WTC11 (cell line): ENCODE measurements at regions not wholly inside any gene's neighbourhood (a gene's known extent, or its start where the extent isn't known, plus 50 kb on each side); places are given as distances from the start of the nearest gene placed in this dataset.

Experiments used
- ATAC-seq: fragments of 200-7000 bp; cut with Tn5 transposase; 2 replicates; pipeline ENCODE4 v1.10.0; 2021; ENCODE audit warnings: mild to moderate bottlenecking, moderate library complexity
- CTCF ChIA-PET: fragments of 300-600 bp; sonication (Branson Sonifier 250); formaldehyde crosslinking; loops from one replicate; lab custom pipeline; 2021; ENCODE audit warnings: antibody characterized with exemption; lab: Charles Lee
- POLR2A ChIA-PET: fragments of 350-600 bp; sonication (Branson Sonifier 250); formaldehyde crosslinking; loops from one replicate; lab custom pipeline; 2021; ENCODE audit warnings: antibody characterized with exemption; lab: Charles Lee
- DNase-seq: peaks from one replicate; pipeline ENCODE4 v3.0.0; 2021; ENCODE audit warnings: low spot score
- H3K27ac Mint-ChIP-seq: 2 replicates; pipeline ENCODE4 v1.8.0; 2021; ENCODE audit warnings: mixed read lengths
- H3K27me3 Mint-ChIP-seq: 2 replicates; pipeline ENCODE4 v1.8.0; 2021; ENCODE audit warnings: low read depth, mild to moderate bottlenecking, moderate library complexity, mixed read lengths
- H3K36me3 Mint-ChIP-seq: 2 replicates; pipeline ENCODE4 v1.8.0; 2021; ENCODE audit warnings: mixed read lengths
- H3K4me1 Mint-ChIP-seq: 2 replicates; pipeline ENCODE4 v1.8.0; 2022; ENCODE audit warnings: mixed read lengths
- H3K4me3 Mint-ChIP-seq: 2 replicates; pipeline ENCODE4 v1.8.0; 2021; ENCODE audit warnings: mild to moderate bottlenecking, moderate library complexity, mixed read lengths
- H3K9me3 Mint-ChIP-seq: 2 replicates; pipeline ENCODE4 v1.8.0; 2021; ENCODE audit warnings: mixed read lengths
- ATF6 ChIP-seq: sonication (generic); formaldehyde crosslinking; IDR thresholded peaks from 2 replicates; pipeline ENCODE4 v1.8.1; 2023; ENCODE audit warnings: mild to moderate bottlenecking, missing genetic modification reagents
- CBFB ChIP-seq: sonication (generic); formaldehyde crosslinking; IDR thresholded peaks from 2 replicates; pipeline ENCODE4 v1.8.1; 2022; ENCODE audit warnings: mild to moderate bottlenecking, low read depth, missing genetic modification reagents
- E2F1 ChIP-seq: sonication (generic); formaldehyde crosslinking; IDR thresholded peaks from 2 replicates; pipeline ENCODE4 v1.8.0; 2022; ENCODE audit warnings: mild to moderate bottlenecking, missing genetic modification reagents
- ELF4 ChIP-seq: sonication (generic); formaldehyde crosslinking; IDR thresholded peaks from 2 replicates; pipeline ENCODE4 v1.8.1; 2022; ENCODE audit warnings: low read depth, mild to moderate bottlenecking, moderate library complexity, missing genetic modification reagents
- ESRRA ChIP-seq: sonication (generic); formaldehyde crosslinking; IDR thresholded peaks from 2 replicates; pipeline ENCODE4 v1.8.1; 2022; ENCODE audit warnings: mild to moderate bottlenecking, missing genetic modification reagents, borderline replicate concordance
- ETV6 ChIP-seq: sonication (generic); formaldehyde crosslinking; IDR thresholded peaks from 2 replicates; pipeline ENCODE4 v1.8.1; 2022; ENCODE audit warnings: mild to moderate bottlenecking, missing genetic modification reagents
- FOXK1 ChIP-seq: sonication (generic); formaldehyde crosslinking; IDR thresholded peaks from 2 replicates; pipeline ENCODE4 v1.8.0; 2022; ENCODE audit warnings: mild to moderate bottlenecking, moderate library complexity, missing genetic modification reagents
- FOXP4 ChIP-seq: sonication (generic); formaldehyde crosslinking; IDR thresholded peaks from 2 replicates; pipeline ENCODE4 v1.8.0; 2022; ENCODE audit warnings: mild to moderate bottlenecking, missing genetic modification reagents
- GABPB1 ChIP-seq: sonication (generic); formaldehyde crosslinking; IDR thresholded peaks from 2 replicates; pipeline ENCODE4 v1.8.1; 2023; ENCODE audit warnings: mild to moderate bottlenecking, missing genetic modification reagents
- GRHL2 ChIP-seq: fragments of 250-450 bp; sonication (Bioruptor Pico); IDR thresholded peaks from 2 replicates; pipeline ENCODE4 v1.8.0; 2022; ENCODE audit warnings: mild to moderate bottlenecking, moderate library complexity; ENCODE audit not compliant: insufficient replicate concordance, severe bottlenecking
- JAZF1 ChIP-seq: fragments of 250-450 bp; sonication (Bioruptor Pico); IDR thresholded peaks from 2 replicates; pipeline ENCODE4 v1.9.0; 2021; ENCODE audit warnings: moderate library complexity, mild to moderate bottlenecking, inconsistent platforms
- NFATC4 ChIP-seq: fragments of 250-450 bp; sonication (Bioruptor Pico); IDR thresholded peaks from 2 replicates; pipeline ENCODE4 v1.9.0; 2021; ENCODE audit warnings: mild to moderate bottlenecking
- NFE2L1 ChIP-seq: sonication (generic); formaldehyde crosslinking; IDR thresholded peaks from 2 replicates; pipeline ENCODE4 v1.8.1; 2023; ENCODE audit warnings: missing genetic modification reagents
- NFYB ChIP-seq: sonication (generic); formaldehyde crosslinking; conservative IDR thresholded peaks from 2 replicates; pipeline ENCODE4 v1.8.0; 2022; ENCODE audit warnings: low read depth, missing genetic modification reagents
- NR1H2 ChIP-seq: sonication (generic); formaldehyde crosslinking; IDR thresholded peaks from 2 replicates; pipeline ENCODE4 v1.9.0; 2021; ENCODE audit warnings: mild to moderate bottlenecking, moderate library complexity, missing genetic modification reagents
- NR3C1 ChIP-seq: sonication (generic); formaldehyde crosslinking; conservative IDR thresholded peaks from 2 replicates; pipeline ENCODE4 v1.8.1; 2023; ENCODE audit warnings: low read depth, mild to moderate bottlenecking, missing genetic modification reagents
- PRRX2 ChIP-seq: fragments of 250-450 bp; sonication (Bioruptor Pico); IDR thresholded peaks from 2 replicates; pipeline ENCODE4 v1.8.0; 2021; ENCODE audit warnings: mild to moderate bottlenecking
- RORB ChIP-seq: fragments of 250-450 bp; sonication (Bioruptor Pico); IDR thresholded peaks from 2 replicates; pipeline ENCODE4 v1.9.0; 2021; ENCODE audit warnings: mild to moderate bottlenecking
- USF1 ChIP-seq: sonication (generic); formaldehyde crosslinking; IDR thresholded peaks from 2 replicates; pipeline ENCODE4 v1.8.0; 2022; ENCODE audit warnings: mild to moderate bottlenecking, missing genetic modification reagents
- ZNF396 ChIP-seq: fragments of 250-450 bp; sonication (Bioruptor Pico); IDR thresholded peaks from 2 replicates; pipeline ENCODE4 v1.8.0; 2021; ENCODE audit warnings: mild to moderate bottlenecking, moderate library complexity, borderline replicate concordance
- ZNF423 ChIP-seq: fragments of 250-450 bp; sonication (Bioruptor Pico); IDR thresholded peaks from 2 replicates; pipeline ENCODE4 v2.1.2; 2022; ENCODE audit warnings: mild to moderate bottlenecking, moderate library complexity
- ZNF425 ChIP-seq: fragments of 250-450 bp; sonication (Bioruptor Pico); conservative IDR thresholded peaks from 2 replicates; pipeline ENCODE4 v1.9.0; 2021; ENCODE audit warnings: mild to moderate bottlenecking
- TF ChIP-seq, protein P1 (sequence below): sonication (generic); formaldehyde crosslinking; IDR thresholded peaks from 2 replicates; pipeline ENCODE4 v1.8.1; 2023; ENCODE audit warnings: mild to moderate bottlenecking, moderate library complexity, missing genetic modification reagents

GRCh38 chr14:40936861-40937260 lies 669.8 kb upstream of the LRFN5 start (continued):
- TF ChIP-seq ATF6 (no peak), NFYB (CRISPR knock-in tag) (no peak), NFE2L1 (CRISPR knock-in tag) (no peak), ZNF423 (no peak), ETV6 (CRISPR knock-in tag) (no peak), RORB (no peak)
- TF ChIP-seq, protein P1, sequence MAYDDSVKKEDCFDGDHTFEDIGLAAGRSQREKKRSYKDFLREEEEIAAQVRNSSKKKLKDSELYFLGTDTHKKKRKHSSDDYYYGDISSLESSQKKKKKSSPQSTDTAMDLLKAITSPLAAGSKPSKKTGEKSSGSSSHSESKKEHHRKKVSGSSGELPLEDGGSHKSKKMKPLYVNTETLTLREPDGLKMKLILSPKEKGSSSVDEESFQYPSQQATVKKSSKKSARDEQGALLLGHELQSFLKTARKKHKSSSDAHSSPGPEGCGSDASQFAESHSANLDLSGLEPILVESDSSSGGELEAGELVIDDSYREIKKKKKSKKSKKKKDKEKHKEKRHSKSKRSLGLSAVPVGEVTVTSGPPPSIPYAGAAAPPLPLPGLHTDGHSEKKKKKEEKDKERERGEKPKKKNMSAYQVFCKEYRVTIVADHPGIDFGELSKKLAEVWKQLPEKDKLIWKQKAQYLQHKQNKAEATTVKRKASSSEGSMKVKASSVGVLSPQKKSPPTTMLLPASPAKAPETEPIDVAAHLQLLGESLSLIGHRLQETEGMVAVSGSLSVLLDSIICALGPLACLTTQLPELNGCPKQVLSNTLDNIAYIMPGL (CRISPR knock-in tag): no peak

GRCh38 chr14:40920380-40920779 lies 686.3 kb upstream of the LRFN5 start:
- CTCF ChIA-PET: no interaction called here
- Mint-ChIP-seq H3K4me3 (no peak overlapping the region), H3K4me1 (no peaks in the 10 kb centered on the region), H3K27me3 (no peaks in the 10 kb centered on the region), H3K27ac (no peak overlapping the region), H3K36me3 (no peaks in the 10 kb centered on the region), H3K9me3 (no peaks in the 10 kb centered on the region)
- TF ChIP-seq E2F1: no peak
- no peak for TF ChIP-seq CBFB (CRISPR knock-in tag)
- TF ChIP-seq FOXK1 (CRISPR knock-in tag): no peak
- no peak for TF ChIP-seq GABPB1
- no peak for TF ChIP-seq FOXP4 (CRISPR knock-in tag)
- no peak for TF ChIP-seq NR3C1
- no peak for TF ChIP-seq ELF4
- no peak for TF ChIP-seq ZNF425 (CRISPR knock-in tag)
- TF ChIP-seq ESRRA: no peak
- no peak for TF ChIP-seq ZNF396 (CRISPR knock-in tag)
- TF ChIP-seq USF1 (CRISPR knock-in tag): no peak
- no peak for TF ChIP-seq PRRX2 (CRISPR knock-in tag)
- no peak for TF ChIP-seq NFE2L1 (CRISPR knock-in tag)
- TF ChIP-seq NR1H2 (CRISPR knock-in tag): no peak
- TF ChIP-seq JAZF1: no peak
- TF ChIP-seq GRHL2: no peak
- no peak for TF ChIP-seq NFATC4
- POLR2A ChIA-PET: no interaction called here
- DNase-seq (no peak), ATAC-seq (no peak)
